ENCODE measurements at regions not wholly inside any gene's neighbourhood (a gene's known extent, or its start where the extent isn't known, plus 50 kb on each side); places are given as distances from the start of the nearest gene placed in this dataset.

- no peak for TF ChIP-seq NR2F2 (IDR thresholded peaks at IDR 0.05)
Measured at GRCh38 chr4:129352480-129352879, 256.5 kb downstream of the C4orf33 start (continued).

GRCh38 chr4:129353490-129353889 lies 257.5 kb downstream of the C4orf33 start:
- Histone ChIP-seq H3K27me3 (ENCODE audit: control insufficient read depth in 4 of 4, insufficient read depth in 4 of 4, low read length in 3 of 4) (peaks cover 0 to 11% (median 0%) of the 10 kb centered on the region in 4 donors), H3K36me3 (ENCODE audit: control insufficient read depth in 4 of 4, insufficient read depth in 3 of 4, low read depth in 1 of 4, low read length in 3 of 4) (no peaks in the 10 kb centered on the region), H3K9ac (ENCODE audit: low read depth in 1 of 2, low read length in 2 of 2) (no peak overlapping the region), H3K4me3 (ENCODE audit: low read depth in 1 of 3, low read length in 3 of 3) (no peak overlapping the region), H3K9me3 (ENCODE audit: control insufficient read depth in 4 of 4, low read length in 3 of 4) (no peaks in the 10 kb centered on the region), H3K27ac (ENCODE audit: low read depth in 1 of 2, low read length in 2 of 2) (no peak overlapping the region), H3K4me1 (ENCODE audit: control insufficient read depth in 4 of 4, insufficient read depth in 4 of 4, low read length in 3 of 4) (no peaks in the 10 kb centered on the region)
- no peak for DNase-seq (ENCODE audit: low spot score)
- 83% methylated on average over 1 of the region's 1 CpG for WGBS
- TF ChIP-seq EGR1 (IDR thresholded peaks at IDR 0.05; ENCODE audit: low read depth in 2 of 2), result no peak
- TF ChIP-seq, protein P1, sequence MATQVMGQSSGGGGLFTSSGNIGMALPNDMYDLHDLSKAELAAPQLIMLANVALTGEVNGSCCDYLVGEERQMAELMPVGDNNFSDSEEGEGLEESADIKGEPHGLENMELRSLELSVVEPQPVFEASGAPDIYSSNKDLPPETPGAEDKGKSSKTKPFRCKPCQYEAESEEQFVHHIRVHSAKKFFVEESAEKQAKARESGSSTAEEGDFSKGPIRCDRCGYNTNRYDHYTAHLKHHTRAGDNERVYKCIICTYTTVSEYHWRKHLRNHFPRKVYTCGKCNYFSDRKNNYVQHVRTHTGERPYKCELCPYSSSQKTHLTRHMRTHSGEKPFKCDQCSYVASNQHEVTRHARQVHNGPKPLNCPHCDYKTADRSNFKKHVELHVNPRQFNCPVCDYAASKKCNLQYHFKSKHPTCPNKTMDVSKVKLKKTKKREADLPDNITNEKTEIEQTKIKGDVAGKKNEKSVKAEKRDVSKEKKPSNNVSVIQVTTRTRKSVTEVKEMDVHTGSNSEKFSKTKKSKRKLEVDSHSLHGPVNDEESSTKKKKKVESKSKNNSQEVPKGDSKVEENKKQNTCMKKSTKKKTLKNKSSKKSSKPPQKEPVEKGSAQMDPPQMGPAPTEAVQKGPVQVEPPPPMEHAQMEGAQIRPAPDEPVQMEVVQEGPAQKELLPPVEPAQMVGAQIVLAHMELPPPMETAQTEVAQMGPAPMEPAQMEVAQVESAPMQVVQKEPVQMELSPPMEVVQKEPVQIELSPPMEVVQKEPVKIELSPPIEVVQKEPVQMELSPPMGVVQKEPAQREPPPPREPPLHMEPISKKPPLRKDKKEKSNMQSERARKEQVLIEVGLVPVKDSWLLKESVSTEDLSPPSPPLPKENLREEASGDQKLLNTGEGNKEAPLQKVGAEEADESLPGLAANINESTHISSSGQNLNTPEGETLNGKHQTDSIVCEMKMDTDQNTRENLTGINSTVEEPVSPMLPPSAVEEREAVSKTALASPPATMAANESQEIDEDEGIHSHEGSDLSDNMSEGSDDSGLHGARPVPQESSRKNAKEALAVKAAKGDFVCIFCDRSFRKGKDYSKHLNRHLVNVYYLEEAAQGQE (IDR thresholded peaks at IDR 0.05), result no peak
- TF ChIP-seq SP1 (IDR thresholded peaks at IDR 0.05), result no peak
- no peak for TF ChIP-seq NR2F2 (IDR thresholded peaks at IDR 0.05)
- TF ChIP-seq HNF4G (IDR thresholded peaks at IDR 0.05), result no peak
- TF ChIP-seq GABPA (IDR thresholded peaks at IDR 0.05 in 1 of 2, conservative IDR thresholded peaks at IDR 0.05 in 1 of 2), result no peak
- TF ChIP-seq RXRA (IDR thresholded peaks at IDR 0.05), result no peak

DNA sequence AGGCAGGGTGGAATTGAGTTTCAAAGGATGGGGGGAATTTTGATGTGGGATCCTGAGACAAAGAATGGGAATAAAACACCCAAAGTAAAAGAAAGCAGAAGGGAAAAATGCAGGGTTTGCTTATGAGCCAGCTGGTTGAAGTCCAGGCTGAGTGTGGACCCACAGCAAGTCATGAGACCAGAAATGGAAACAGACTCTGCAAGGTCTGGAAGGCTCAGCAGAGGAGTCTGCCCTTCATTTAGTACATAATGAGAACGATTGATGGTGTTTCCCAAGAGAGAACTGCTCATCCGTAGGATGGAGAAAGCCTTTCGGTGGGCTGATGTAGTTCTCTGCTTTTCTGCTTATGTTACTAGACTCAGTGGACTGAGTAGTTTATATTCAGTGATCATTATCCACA lies 259.1 kb downstream of the C4orf33 start:
- 74% methylated on average over 3 of the region's 3 CpGs for WGBS
- Histone ChIP-seq H3K27ac (ENCODE audit: low read depth in 1 of 2, low read length in 2 of 2) (no peak overlapping the region), H3K27me3 (ENCODE audit: control insufficient read depth in 4 of 4, insufficient read depth in 4 of 4, low read length in 3 of 4) (peaks cover 0 to 11% (median 0%) of the 10 kb centered on the region in 4 donors), H3K9ac (ENCODE audit: low read depth in 1 of 2, low read length in 2 of 2) (no peak overlapping the region), H3K9me3 (ENCODE audit: control insufficient read depth in 4 of 4, low read length in 3 of 4) (no peaks in the 10 kb centered on the region), H3K4me3 (ENCODE audit: low read depth in 1 of 3, low read length in 3 of 3) (no peak overlapping the region), H3K4me1 (ENCODE audit: control insufficient read depth in 4 of 4, insufficient read depth in 4 of 4, low read length in 3 of 4) (no peaks in the 10 kb centered on the region), H3K36me3 (ENCODE audit: control insufficient read depth in 4 of 4, insufficient read depth in 3 of 4, low read depth in 1 of 4, low read length in 3 of 4) (no peaks in the 10 kb centered on the region)
- DNase-seq (ENCODE audit: low spot score), result no peak
- TF ChIP-seq CTCF (IDR thresholded peaks at IDR 0.05; ENCODE audit: low read depth, low read length, missing input control), result no peak
- TF ChIP-seq JUND (IDR thresholded peaks at IDR 0.05), result no peak
- TF ChIP-seq MAX (IDR thresholded peaks at IDR 0.05), result no peak
- no peak for TF ChIP-seq RXRA (IDR thresholded peaks at IDR 0.05)
- no peak for TF ChIP-seq RAD21 (IDR thresholded peaks at IDR 0.05)
- TF ChIP-seq HNF4G (IDR thresholded peaks at IDR 0.05), result no peak
- no peak for TF ChIP-seq FOXA1 (IDR thresholded peaks at IDR 0.05)
- no peak for TF ChIP-seq TAF1 (conservative IDR thresholded peaks at IDR 0.05)
- TF ChIP-seq NR2F2 (IDR thresholded peaks at IDR 0.05), result no peak
- no peak for TF ChIP-seq YY1 (IDR thresholded peaks at IDR 0.05)
